Esophagus squamous epithelium (tissue), 5 donors: ENCODE measurements at regions not wholly inside any gene's neighbourhood (a gene's known extent, or its start where the extent isn't known, plus 50 kb on each side); places are given as distances from the start of the nearest gene placed in this dataset.

Experiments used
- DNase-seq: peaks from one replicate; lab custom pipeline; 2025; lab: John Stamatoyannopoulos, UW
- H3K27ac ChIP-seq, 4 donors: fragments of 200-600 bp; sonication (generic); one replicate each; pipeline ENCODE4 v1.5.1; 2016 to 2019; ENCODE audit warnings: mild to moderate bottlenecking in 1 of 4
- H3K27me3 ChIP-seq, 4 donors: fragments of 200-600 bp; sonication (generic); 1 replicate in 3 of 4; 2 replicates in 1 of 4; pipeline versions ENCODE4 v1.5.1 to v1.6.0; 2017 to 2021; ENCODE audit warnings: antibody characterized with exemption in 1 of 4
- H3K36me3 ChIP-seq, 3 donors: fragments of 200-600 bp; sonication (generic); one replicate each; pipeline ENCODE4 v1.5.1; 2016 to 2019
- H3K4me1 ChIP-seq, 3 donors: fragments of 200-600 bp; sonication (generic); one replicate each; pipeline ENCODE4 v1.5.1; 2017 to 2019
- H3K4me3 ChIP-seq, 4 donors: fragments of 200-600 bp; sonication (generic); 1 replicate in 3 of 4; 2 replicates in 1 of 4; pipeline ENCODE4 v1.5.1; 2016 to 2019; ENCODE audit warnings: mild to moderate bottlenecking in 2 of 4, moderate library complexity in 1 of 4
- H3K9me3 ChIP-seq, 3 donors: fragments of 200-600 bp; sonication (generic); one replicate each; pipeline ENCODE4 v1.5.1; 2016 to 2019
- CTCF ChIP-seq, 6 experiments: fragments of 450-650 bp in 4 of 6; fragments of 200-600 bp in 2 of 6; sonication (generic) in 2 of 6; IDR thresholded peaks; one replicate each; pipeline ENCODE4 v1.5.1; 2016 to 2019; ENCODE audit warnings: antibody characterized with exemption in 6 of 6, mild to moderate bottlenecking in 4 of 6, moderate library complexity in 4 of 6
- POLR2A ChIP-seq, 4 donors: fragments of 450-650 bp; IDR thresholded peaks; one replicate each; pipeline ENCODE4 v1.6.1; 2017; ENCODE audit warnings: antibody characterized with exemption in 4 of 4, mild to moderate bottlenecking in 4 of 4, moderate library complexity in 3 of 4
- WGBS, 2 donors: methylation state at CpG; one replicate each; pipeline ENCODE4 v1.1.5; 2018; 5-methylcytosine and 5-hydroxymethylcytosine counted together
- intact Hi-C: fragments of 100-400 bp; cut with DNase I; formaldehyde crosslinking; loops from one replicate; pipeline ENCODE4 v1.15.0; 2022
- donor health status: DM: yes; HTN: yes; CAD: no.

GRCh38 chr9:80720579-80720978, 968.8 kb downstream of the TLE1 start:
- no peak for TF ChIP-seq CTCF (IDR thresholded peaks at IDR 0.05)
- no peak for TF ChIP-seq POLR2A (IDR thresholded peaks at IDR 0.05)
- no peak for DNase-seq
- H3K4me3 ChIP-seq, result no peak overlapping the region
- no peaks in the 10 kb centered on the region for H3K4me1 ChIP-seq
- H3K36me3 ChIP-seq, result no peaks in the 10 kb centered on the region
- peaks cover 0 to 6% (median 0%) of the 10 kb centered on the region in 3 donors for H3K9me3 ChIP-seq
- intact Hi-C loops, result no loop called here
- no peak overlapping the region for H3K27ac ChIP-seq
- 33 to 46% methylated on average over 1 of the region's 1 CpG for WGBS, 2 donors
- H3K27me3 ChIP-seq, result no peaks in the 10 kb centered on the region

- no peaks in the 10 kb centered on the region for H3K4me1 ChIP-seq
- no peak for DNase-seq
- no peak overlapping the region for H3K4me3 ChIP-seq
- no peak for TF ChIP-seq CTCF (IDR thresholded peaks at IDR 0.05)
- TF ChIP-seq POLR2A (IDR thresholded peaks at IDR 0.05), result no peak
- no peaks in the 10 kb centered on the region for H3K36me3 ChIP-seq
- intact Hi-C loops, result no loop called here
- H3K27me3 ChIP-seq, result no peaks in the 10 kb centered on the region
- H3K27ac ChIP-seq, result no peak overlapping the region
- H3K9me3 ChIP-seq, result peaks cover 0 to 4% (median 0%) of the 10 kb centered on the region in 3 donors
These were observed 982.2 kb downstream of the TLE1 start for GRCh38 chr9:80707120-80707519.

GRCh38 chr9:80701061-80701460, 988.3 kb downstream of the TLE1 start:
- Histone ChIP-seq H3K27ac (no peak overlapping the region), H3K36me3 (no peaks in the 10 kb centered on the region), H3K9me3 (no peaks in the 10 kb centered on the region), H3K27me3 (no peaks in the 10 kb centered on the region), H3K4me1 (peaks cover 0 to 12% (median 3%) of the 10 kb centered on the region in 3 donors), H3K4me3 (no peak overlapping the region)
- TF ChIP-seq CTCF (IDR thresholded peaks at IDR 0.05) (no peak), POLR2A (IDR thresholded peaks at IDR 0.05) (no peak)
- DNase-seq, result no peak
- intact Hi-C loops, result no loop called here

GRCh38 chr9:80699511-80699998, 989.8 kb downstream of the TLE1 start:
- WGBS, 2 donors, result 17 to 27% methylated on average over 2 of the region's 2 CpGs
- H3K36me3 ChIP-seq, result no peaks in the 10 kb centered on the region
- DNase-seq, result no peak
- peak overlapping the region in 2 of 4 donors; percentile 3 to 10 for H3K27ac ChIP-seq
- no peaks in the 10 kb centered on the region for H3K27me3 ChIP-seq
- no peak overlapping the region for H3K4me3 ChIP-seq
- H3K4me1 ChIP-seq, result peaks cover 0 to 12% (median 3%) of the 10 kb centered on the region in 3 donors
- TF ChIP-seq POLR2A (IDR thresholded peaks at IDR 0.05) (no peak), CTCF (IDR thresholded peaks at IDR 0.05) (no peak)
- H3K9me3 ChIP-seq, result no peaks in the 10 kb centered on the region
- intact Hi-C loops, result no loop called here

GRCh38 chr9:80698725-80699410, 990.5 kb downstream of the TLE1 start:
- Histone ChIP-seq H3K27ac (peak overlapping the region in 2 of 4 donors; percentile 3 to 10), H3K36me3 (no peaks in the 10 kb centered on the region), H3K4me1 (peaks cover 0 to 12% (median 3%) of the 10 kb centered on the region in 3 donors), H3K4me3 (no peak overlapping the region), H3K9me3 (no peaks in the 10 kb centered on the region), H3K27me3 (no peaks in the 10 kb centered on the region)
- DNase-seq, result no peak
- 32 to 43% methylated on average over 2 of the region's 2 CpGs for WGBS, 2 donors
- intact Hi-C loops, result no loop called here
- TF ChIP-seq CTCF (IDR thresholded peaks at IDR 0.05), result no peak
- no peak for TF ChIP-seq POLR2A (IDR thresholded peaks at IDR 0.05)
